H9 (cell line): ENCODE measurements at regions not wholly inside any gene's neighbourhood (a gene's known extent, or its start where the extent isn't known, plus 50 kb on each side); places are given as distances from the start of the nearest gene placed in this dataset.

Experiments
- DNase-seq: peaks from one replicate; pipeline ENCODE4 v3.0.0-alpha.2; 2017
- H2AFZ ChIP-seq: one replicate; pipeline ENCODE4 v1.6.1; 2013; ENCODE audit warnings: mild to moderate bottlenecking, low read length, control low read depth, moderate library complexity
- H2AK5ac ChIP-seq: 2 replicates; pipeline ENCODE4 v1.6.1; 2013; ENCODE audit warnings: low read length, control low read depth, mixed read lengths; ENCODE audit not compliant: insufficient read length
- H2BK120ac ChIP-seq: one replicate; pipeline ENCODE4 v1.6.1; 2013; ENCODE audit warnings: low read depth, mild to moderate bottlenecking, low read length, control low read depth, inconsistent platforms; ENCODE audit not compliant: poor library complexity, severe bottlenecking
- H2BK12ac ChIP-seq: 2 replicates; pipeline ENCODE4 v1.6.1; 2013; ENCODE audit warnings: low read length, control low read depth, mixed read lengths, low read depth; ENCODE audit not compliant: insufficient read length
- H2BK15ac ChIP-seq: 2 replicates; pipeline ENCODE4 v1.6.1; 2013; ENCODE audit warnings: low read depth, low read length, control low read depth
- H2BK20ac ChIP-seq: one replicate; pipeline ENCODE4 v1.6.1; 2013; ENCODE audit warnings: low read depth, mild to moderate bottlenecking, low read length, control low read depth, inconsistent platforms; ENCODE audit not compliant: poor library complexity, severe bottlenecking
- H2BK5ac ChIP-seq: 2 replicates; pipeline ENCODE4 v1.6.1; 2013; ENCODE audit warnings: low read length, control low read depth, mixed read lengths; ENCODE audit not compliant: insufficient read length
- H3K14ac ChIP-seq: 2 replicates; pipeline ENCODE4 v1.6.1; 2013; ENCODE audit warnings: low read length, control low read depth; ENCODE audit not compliant: insufficient read depth
- H3K18ac ChIP-seq: 2 replicates; pipeline ENCODE4 v1.6.1; 2013; ENCODE audit warnings: low read depth, mild to moderate bottlenecking, mixed read lengths, low read length, control low read depth; ENCODE audit not compliant: insufficient read length
- H3K23ac ChIP-seq: 2 replicates; pipeline ENCODE4 v1.6.1; 2013; ENCODE audit warnings: low read length, control low read depth, mixed read lengths, low read depth; ENCODE audit not compliant: insufficient read length
- H3K23me2 ChIP-seq: 2 replicates; pipeline ENCODE4 v1.6.1; 2013; ENCODE audit warnings: low read depth, mild to moderate bottlenecking, mixed read lengths, low read length, control low read depth; ENCODE audit not compliant: insufficient read length, poor library complexity, severe bottlenecking
- H3K27ac ChIP-seq: 2 replicates; pipeline ENCODE4 v1.5.1; 2013; ENCODE audit warnings: low read length, control low read depth, mixed read lengths, low read depth; ENCODE audit not compliant: insufficient read length
- H3K27me3 ChIP-seq: 2 replicates; pipeline ENCODE4 v1.6.1; 2013; ENCODE audit warnings: low read length, control low read depth, inconsistent platforms; ENCODE audit not compliant: insufficient read depth
- H3K4ac ChIP-seq: 2 replicates; pipeline ENCODE4 v1.6.1; 2013; ENCODE audit warnings: low read depth, mild to moderate bottlenecking, control low read depth, inconsistent platforms, low read length, moderate library complexity
- H3K4me1 ChIP-seq: 2 replicates; pipeline ENCODE4 v1.6.1; 2013; ENCODE audit warnings: low read length, control low read depth, inconsistent platforms; ENCODE audit not compliant: insufficient read depth
- H3K4me2 ChIP-seq: 2 replicates; pipeline ENCODE4 v1.6.1; 2013; ENCODE audit warnings: low read length, control low read depth, mixed read lengths; ENCODE audit not compliant: insufficient read length, insufficient read depth
- H3K56ac ChIP-seq: 2 replicates; pipeline ENCODE4 v1.6.1; 2013; ENCODE audit warnings: low read depth, mild to moderate bottlenecking, mixed read lengths, low read length, control low read depth; ENCODE audit not compliant: insufficient read length
- H3K79me1 ChIP-seq: 2 replicates; pipeline ENCODE4 v1.6.1; 2013; ENCODE audit warnings: low read depth, mild to moderate bottlenecking, moderate library complexity, low read length, control low read depth, inconsistent platforms; ENCODE audit not compliant: insufficient read depth, poor library complexity, severe bottlenecking
- H3K79me2 ChIP-seq: 2 replicates; pipeline ENCODE4 v1.6.1; 2013; ENCODE audit warnings: low read length, control low read depth, inconsistent platforms; ENCODE audit not compliant: insufficient read depth
- H3K9ac ChIP-seq: 2 replicates; pipeline ENCODE4 v1.6.1; 2013; ENCODE audit warnings: low read length, control low read depth, mixed read lengths; ENCODE audit not compliant: insufficient read length; ENCODE audit errors: extremely low read depth
- H3K9me3 ChIP-seq: one replicate; pipeline ENCODE4 v1.6.1; 2013; ENCODE audit warnings: low read depth, low read length, inconsistent platforms; ENCODE audit not compliant: control insufficient read depth
- H3T11ph ChIP-seq: one replicate; pipeline ENCODE4 v1.6.1; 2013; ENCODE audit warnings: mild to moderate bottlenecking, low read length, control low read depth, inconsistent platforms
- H4K20me1 ChIP-seq: one replicate; pipeline ENCODE4 v1.6.1; 2013; ENCODE audit not compliant: control insufficient read depth, insufficient read length, insufficient read depth
- H4K5ac ChIP-seq: 2 replicates; pipeline ENCODE4 v1.6.1; 2013; ENCODE audit warnings: low read depth, mild to moderate bottlenecking, mixed read lengths, low read length, control low read depth; ENCODE audit not compliant: insufficient read length
- H4K8ac ChIP-seq: replicated peaks from 2 replicates; pipeline ENCODE4 v1.6.1; 2013; ENCODE audit warnings: low read length, control low read depth, mixed read lengths, low read depth; ENCODE audit not compliant: insufficient read length
- H4K91ac ChIP-seq: 2 replicates; pipeline ENCODE4 v1.6.1; 2013; ENCODE audit warnings: low read depth, mild to moderate bottlenecking, moderate library complexity, mixed read lengths, low read length, control low read depth; ENCODE audit not compliant: insufficient read length
- H3K27ac Mint-ChIP-seq, 3 experiments: 2 replicates in 2 of 3; 3 replicates in 1 of 3; pipeline ENCODE4 v1.8.0; 2020 to 2021; ENCODE audit warnings: mixed read lengths in 3 of 3, mild to moderate bottlenecking in 1 of 3, moderate library complexity in 1 of 3
- H3K27me3 Mint-ChIP-seq: 2 replicates; pipeline ENCODE4 v1.8.0; 2021; ENCODE audit warnings: low read depth, mild to moderate bottlenecking, moderate library complexity, mixed read lengths
- H3K36me3 Mint-ChIP-seq, 3 experiments: 2 replicates in 2 of 3; 3 replicates in 1 of 3; pipeline ENCODE4 v1.8.0; 2020 to 2021; ENCODE audit warnings: low read depth in 3 of 3, mixed read lengths in 3 of 3; ENCODE audit not compliant: insufficient read depth in 1 of 3
- H3K4me1 Mint-ChIP-seq, 2 experiments: 2 replicates each; pipeline ENCODE4 v1.8.0; 2020; ENCODE audit warnings: mixed read lengths in 2 of 2
- H3K4me3 Mint-ChIP-seq, 2 experiments: 2 replicates in 1 of 2; 3 replicates in 1 of 2; pipeline ENCODE4 v1.8.0; 2020 to 2021; ENCODE audit warnings: mild to moderate bottlenecking in 2 of 2, mixed read lengths in 2 of 2, moderate library complexity in 1 of 2
- H3K9me3 Mint-ChIP-seq, 2 experiments: 2 replicates in 1 of 2; 3 replicates in 1 of 2; pipeline ENCODE4 v1.8.0; 2020; ENCODE audit warnings: mild to moderate bottlenecking in 2 of 2, mixed read lengths in 2 of 2, moderate library complexity in 1 of 2
- TF ChIP-seq, protein P1 (sequence below): fragments of 200-600 bp; sonication (generic); conservative IDR thresholded peaks from 3 replicates; pipeline ENCODE4 v1.8.0; 2021; ENCODE audit warnings: antibody characterized with exemption, mild to moderate bottlenecking

DNA sequence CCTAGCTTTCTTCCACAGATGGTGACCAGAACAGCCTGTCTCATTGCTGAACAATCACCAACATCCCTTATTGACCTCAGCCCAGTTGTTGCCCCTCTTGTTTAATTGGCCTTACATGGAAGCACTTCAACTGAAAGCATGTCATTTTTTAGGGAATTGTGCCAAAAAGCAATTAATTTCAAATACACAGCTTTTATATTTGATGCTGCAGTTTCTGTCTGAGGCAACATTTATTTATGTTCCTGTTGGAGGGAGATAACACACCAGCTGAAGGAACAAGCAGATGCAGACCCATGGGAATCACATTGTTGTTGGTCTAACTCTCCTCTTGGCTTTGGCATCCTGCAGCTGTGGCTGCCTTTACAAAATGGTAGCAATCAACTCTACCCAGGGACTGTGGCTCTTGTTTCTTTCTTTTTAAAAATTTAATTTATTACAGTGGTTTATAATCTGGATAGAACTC is 498.1 kb upstream of the RGMA start:
- H3K27ac Mint-ChIP-seq, result no peak overlapping the region
- Histone ChIP-seq H3K9ac (no peak overlapping the region), H2BK15ac (no peak overlapping the region), H3K18ac (no peak overlapping the region), H3K79me1 (no peaks in the 10 kb centered on the region), H3K14ac (no peak overlapping the region), H3K56ac (no peak overlapping the region), H2BK5ac (no peak overlapping the region), H4K20me1 (no peaks in the 10 kb centered on the region), H2BK120ac (no peak overlapping the region), H3K4me2 (no peak overlapping the region), H3K4me1 (no peaks in the 10 kb centered on the region), H2AFZ (no peak overlapping the region), H3T11ph (no peak overlapping the region), H3K4ac (no peak overlapping the region), H3K9me3 (no peaks in the 10 kb centered on the region), H4K91ac (no peak overlapping the region), H3K23ac (no peak overlapping the region), H3K27me3 (no peaks in the 10 kb centered on the region), H3K23me2 (no peaks in the 10 kb centered on the region), H2BK20ac (no peak overlapping the region), H4K5ac (no peak overlapping the region), H3K79me2 (no peaks in the 10 kb centered on the region), H2AK5ac (no peak overlapping the region), H2BK12ac (no peak overlapping the region), H3K27ac (no peak overlapping the region), H4K8ac (no peak overlapping the region)
- H3K9me3 Mint-ChIP-seq, result no peaks in the 10 kb centered on the region
- no peak for DNase-seq
- H3K36me3 Mint-ChIP-seq, result no peaks in the 10 kb centered on the region
- no peak overlapping the region for H3K4me3 Mint-ChIP-seq
- no peaks in the 10 kb centered on the region for H3K27me3 Mint-ChIP-seq
- no peaks in the 10 kb centered on the region for H3K4me1 Mint-ChIP-seq
- TF ChIP-seq, protein P1, sequence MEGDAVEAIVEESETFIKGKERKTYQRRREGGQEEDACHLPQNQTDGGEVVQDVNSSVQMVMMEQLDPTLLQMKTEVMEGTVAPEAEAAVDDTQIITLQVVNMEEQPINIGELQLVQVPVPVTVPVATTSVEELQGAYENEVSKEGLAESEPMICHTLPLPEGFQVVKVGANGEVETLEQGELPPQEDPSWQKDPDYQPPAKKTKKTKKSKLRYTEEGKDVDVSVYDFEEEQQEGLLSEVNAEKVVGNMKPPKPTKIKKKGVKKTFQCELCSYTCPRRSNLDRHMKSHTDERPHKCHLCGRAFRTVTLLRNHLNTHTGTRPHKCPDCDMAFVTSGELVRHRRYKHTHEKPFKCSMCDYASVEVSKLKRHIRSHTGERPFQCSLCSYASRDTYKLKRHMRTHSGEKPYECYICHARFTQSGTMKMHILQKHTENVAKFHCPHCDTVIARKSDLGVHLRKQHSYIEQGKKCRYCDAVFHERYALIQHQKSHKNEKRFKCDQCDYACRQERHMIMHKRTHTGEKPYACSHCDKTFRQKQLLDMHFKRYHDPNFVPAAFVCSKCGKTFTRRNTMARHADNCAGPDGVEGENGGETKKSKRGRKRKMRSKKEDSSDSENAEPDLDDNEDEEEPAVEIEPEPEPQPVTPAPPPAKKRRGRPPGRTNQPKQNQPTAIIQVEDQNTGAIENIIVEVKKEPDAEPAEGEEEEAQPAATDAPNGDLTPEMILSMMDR, result no peak
